Cardiac muscle cell (in vitro differentiated cells and primary cell): ENCODE measurements at regions not wholly inside any gene's neighbourhood (a gene's known extent, or its start where the extent isn't known, plus 50 kb on each side); places are given as distances from the start of the nearest gene placed in this dataset.

Experiments used
- DNase-seq, 2 donors: peaks; one replicate each; pipeline versions ENCODE4 v3.0.0 to v3.0.0-alpha.2; 2010 to 2017; ENCODE audit warnings: low read depth in 1 of 2, low spot score in 1 of 2
- H3K27ac ChIP-seq: fragments of 200-600 bp; sonication (generic); 2 replicates; pipeline ENCODE4 v1.5.1; 2016
- H3K27me3 ChIP-seq: fragments of 200-600 bp; sonication (generic); 2 replicates; pipeline ENCODE4 v1.6.0; 2016; ENCODE audit warnings: control low read depth
- H3K36me3 ChIP-seq: fragments of 200-600 bp; sonication (generic); 2 replicates; pipeline ENCODE4 v1.5.1; 2016; ENCODE audit warnings: control low read depth
- H3K4me1 ChIP-seq: fragments of 200-600 bp; sonication (generic); 2 replicates; pipeline ENCODE4 v1.8.1; 2017; ENCODE audit warnings: low read depth, mild to moderate bottlenecking, mixed run types
- H3K4me3 ChIP-seq: fragments of 200-600 bp; sonication (generic); 2 replicates; pipeline ENCODE4 v1.5.1; 2016; ENCODE audit warnings: mild to moderate bottlenecking
- H3K9me3 ChIP-seq: fragments of 200-600 bp; sonication (generic); 2 replicates; pipeline ENCODE4 v1.5.1; 2017; ENCODE audit warnings: low read depth, mild to moderate bottlenecking, control low read depth
- CTCF ChIP-seq: IDR thresholded peaks from 2 replicates; pipeline ENCODE4 v1.5.1; 2012; ENCODE audit warnings: low read depth, mild to moderate bottlenecking, low read length

- H3K27me3 ChIP-seq, result no peaks in the 10 kb centered on the region
- H3K27ac ChIP-seq, result no peak overlapping the region
- H3K4me1 ChIP-seq, result no peaks in the 10 kb centered on the region
- no peak overlapping the region for H3K4me3 ChIP-seq
- no peaks in the 10 kb centered on the region for H3K36me3 ChIP-seq
- no peak for TF ChIP-seq CTCF
- no peaks in the 10 kb centered on the region for H3K9me3 ChIP-seq
- no peak for DNase-seq
Measured at GRCh38 chr9:95626885-95627558, 110.3 kb upstream of the PTCH1 start.

DNA sequence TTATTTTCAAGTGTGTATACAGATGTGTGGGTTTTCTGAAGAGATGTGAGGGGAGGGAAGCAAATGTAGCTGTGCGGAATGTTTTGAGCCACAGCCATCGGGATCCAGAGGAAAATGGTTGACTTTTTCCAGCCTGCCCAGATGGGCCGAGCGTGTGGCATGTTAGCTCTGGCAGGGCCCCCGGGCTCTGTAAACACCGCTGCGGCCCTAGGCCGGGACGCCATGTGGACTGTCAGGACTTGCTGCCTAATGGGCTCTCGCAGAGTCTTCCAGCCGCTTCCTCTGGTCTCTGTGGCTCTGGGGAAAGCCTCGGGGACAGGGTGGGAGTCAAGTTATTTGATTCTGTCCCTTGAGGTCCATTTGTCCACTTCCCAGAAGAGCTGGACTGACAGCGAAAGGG is 109.6 kb upstream of the PTCH1 start:
- no peak for DNase-seq
- Histone ChIP-seq H3K27me3 (no peaks in the 10 kb centered on the region), H3K4me3 (no peak overlapping the region), H3K27ac (no peak overlapping the region), H3K9me3 (no peaks in the 10 kb centered on the region), H3K4me1 (no peaks in the 10 kb centered on the region), H3K36me3 (no peaks in the 10 kb centered on the region)
- no peak for TF ChIP-seq CTCF

GRCh38 chr9:95623640-95624039 is 106.9 kb upstream of the PTCH1 start:
- H3K27me3 ChIP-seq, result no peaks in the 10 kb centered on the region
- H3K9me3 ChIP-seq, result no peaks in the 10 kb centered on the region
- H3K36me3 ChIP-seq, result no peaks in the 10 kb centered on the region
- TF ChIP-seq CTCF, result no peak
- H3K27ac ChIP-seq, result no peak overlapping the region
- DNase-seq, result no peak
- no peaks in the 10 kb centered on the region for H3K4me1 ChIP-seq
- H3K4me3 ChIP-seq, result no peak overlapping the region

GRCh38 chr9:95620722-95621121 is 104.0 kb upstream of the PTCH1 start:
- TF ChIP-seq CTCF, result no peak
- DNase-seq, result no peak

DNA sequence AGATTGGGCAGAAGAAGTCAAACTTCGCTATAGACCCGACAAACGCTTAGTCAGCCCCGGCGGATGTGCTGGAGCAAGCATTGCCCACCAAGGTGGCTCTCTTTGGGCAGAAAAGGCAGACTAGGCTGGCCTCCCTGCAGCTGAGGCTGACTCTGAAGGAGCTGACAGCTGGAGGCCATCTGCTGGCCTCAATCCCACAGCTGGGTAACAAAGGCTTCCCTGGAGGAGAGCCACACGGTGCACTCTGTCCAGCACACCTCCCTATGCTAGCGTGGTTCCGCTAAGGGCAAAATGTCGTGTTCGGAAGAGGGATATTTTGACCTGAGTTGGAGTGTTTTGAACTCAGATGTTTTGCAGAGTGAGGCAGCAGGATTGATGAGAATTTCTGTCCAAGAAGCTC is 103.5 kb upstream of the PTCH1 start:
- Histone ChIP-seq H3K4me1 (no peaks in the 10 kb centered on the region), H3K9me3 (no peaks in the 10 kb centered on the region)

More at GRCh38 chr9:95620722-95621121, 104.0 kb upstream of the PTCH1 start:
- H3K9me3 ChIP-seq, result no peaks in the 10 kb centered on the region
- no peak overlapping the region for H3K4me3 ChIP-seq
- no peak overlapping the region for H3K27ac ChIP-seq
- H3K36me3 ChIP-seq, result no peaks in the 10 kb centered on the region
- no peaks in the 10 kb centered on the region for H3K4me1 ChIP-seq
- H3K27me3 ChIP-seq, result no peaks in the 10 kb centered on the region

More for the DNA sequence above, 103.5 kb upstream of the PTCH1 start:
- DNase-seq, result no peak
- Histone ChIP-seq H3K27me3 (no peaks in the 10 kb centered on the region), H3K4me3 (no peak overlapping the region), H3K36me3 (no peaks in the 10 kb centered on the region), H3K27ac (no peak overlapping the region)
- TF ChIP-seq CTCF, result no peak
